NCI-H1436 (cell line): ENCODE measurements at regions not wholly inside any gene's neighbourhood (a gene's known extent, or its start where the extent isn't known, plus 50 kb on each side); places are given as distances from the start of the nearest gene placed in this dataset.
A peak's percentile ranks its signal among the peaks of the same experiment; 100 is the strongest.
"Not testable (repeated sequence)": the region's sequence is repeated elsewhere in the genome, so short reads cannot be mapped to it uniquely, and the experiment has no call there.

ENCODE experiments used
- DNase-seq: peaks from one replicate; lab custom pipeline; 2025; lab: John Stamatoyannopoulos, UW

GRCh38 chr1:220475608-220476007, 52.3 kb upstream of the MARK1 start:
- not testable (repeated sequence) for DNase-seq

- not testable (repeated sequence) for DNase-seq
Measured at GRCh38 chr1:220475141-220475540, 52.8 kb upstream of the MARK1 start.

GRCh38 chr1:220473440-220473839, 54.5 kb upstream of the MARK1 start:
- no peak for DNase-seq

GRCh38 chr1:220462752-220463151, 65.2 kb upstream of the MARK1 start:
- DNase-seq: no peak

- DNase-seq: no peak
Measured at GRCh38 chr1:220458936-220459335, 69.0 kb upstream of the MARK1 start.

GRCh38 chr1:220457957-220458609, 69.9 kb upstream of the MARK1 start:
- peak; percentile 10 for DNase-seq

- DNase-seq: no peak
Measured at GRCh38 chr1:220455559-220455958, 72.4 kb upstream of the MARK1 start.

GRCh38 chr1:220454155-220454777, 73.7 kb upstream of the MARK1 start:
- DNase-seq: no peak

GRCh38 chr1:220453371-220453770, 74.6 kb upstream of the MARK1 start:
- no peak for DNase-seq

GRCh38 chr1:220451532-220451931, 76.4 kb upstream of the MARK1 start:
- no peak for DNase-seq

GRCh38 chr1:220450927-220451326, 77.0 kb upstream of the MARK1 start:
- DNase-seq: no peak

- DNase-seq: no peak
Measured at GRCh38 chr1:220448217-220448616, 79.7 kb upstream of the MARK1 start.

GRCh38 chr1:220444586-220444985, 83.3 kb upstream of the MARK1 start:
- not testable (repeated sequence) for DNase-seq

- DNase-seq: no peak
Measured at GRCh38 chr1:220441211-220441610, 86.7 kb upstream of the MARK1 start.

- DNase-seq: no peak
Measured at GRCh38 chr1:220438741-220439140, 89.2 kb upstream of the MARK1 start.

GRCh38 chr1:220432408-220432807, 95.5 kb upstream of the MARK1 start:
- DNase-seq: no peak

GRCh38 chr1:220431554-220432239, 96.2 kb upstream of the MARK1 start:
- DNase-seq: no peak

- DNase-seq: no peak
Measured at GRCh38 chr1:220430586-220430985, 97.3 kb upstream of the MARK1 start.

GRCh38 chr1:220430059-220430458, 97.9 kb upstream of the MARK1 start:
- DNase-seq: no peak

- DNase-seq: no peak
Measured at GRCh38 chr1:220426989-220427388, 100.9 kb upstream of the MARK1 start.

- no peak for DNase-seq
Measured at GRCh38 chr1:220425852-220426251, 102.1 kb upstream of the MARK1 start.

- no peak for DNase-seq
Measured at GRCh38 chr1:220421508-220421907, 106.4 kb upstream of the MARK1 start.

- no peak for DNase-seq
Measured at GRCh38 chr1:220420726-220421125, 107.2 kb upstream of the MARK1 start.
